ENCODE measurements at regions not wholly inside any gene's neighbourhood (a gene's known extent, or its start where the extent isn't known, plus 50 kb on each side); places are given as distances from the start of the nearest gene placed in this dataset.
"Not testable (repeated sequence)": the region's sequence is repeated elsewhere in the genome, so short reads cannot be mapped to it uniquely, and the experiment has no call there.

DNA sequence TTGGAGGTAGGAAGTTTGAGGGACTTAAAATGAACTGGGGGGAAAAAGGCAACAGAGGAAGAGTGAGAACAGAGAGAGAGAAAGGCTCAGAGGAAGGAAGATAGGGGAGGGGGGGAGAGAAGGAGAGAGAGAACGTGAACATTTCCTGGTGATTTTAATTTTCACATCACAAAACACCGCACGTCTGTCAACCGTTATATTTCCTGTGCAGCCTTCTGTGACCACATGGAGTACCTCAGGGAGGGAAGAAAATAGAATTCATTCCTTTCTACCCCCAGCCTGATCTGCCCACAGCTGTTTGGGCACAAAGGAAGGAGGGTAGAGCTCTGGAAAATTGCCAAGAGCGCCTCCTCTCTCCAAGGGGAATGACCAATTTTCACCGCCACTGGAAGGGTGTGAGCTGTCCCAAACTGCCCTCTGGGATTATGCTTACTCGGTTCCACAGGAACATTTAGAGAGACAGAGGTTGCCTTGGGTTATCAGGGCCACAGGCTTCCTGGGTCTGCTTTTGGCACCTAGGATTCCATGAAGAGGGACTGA is 135.7 kb upstream of the MAMLD1 start:
- Histone ChIP-seq H3K36me3 (ENCODE audit: low read depth) (no peaks in the 10 kb centered on the region), H3K4me1 (ENCODE audit: insufficient read depth) (no peaks in the 10 kb centered on the region), H3F3A (ENCODE audit: insufficient read depth) (no peaks in the 10 kb centered on the region), H3K9ac (no peak overlapping the region), H3K9me2 (ENCODE audit: insufficient read depth) (no peaks in the 10 kb centered on the region), H3K4me2 (ENCODE audit: unreplicated experiment) (no peak overlapping the region), H2AFZ (no peak overlapping the region), H3K27me3 (replicated peaks; ENCODE audit: insufficient read depth) (no peaks in the 10 kb centered on the region), H3K27ac (no peak overlapping the region), H3K79me2 (ENCODE audit: insufficient read depth) (no peaks in the 10 kb centered on the region), H4K20me1 (ENCODE audit: insufficient read depth) (no peaks in the 10 kb centered on the region), H3K4me3 (no peak overlapping the region), H3K9me3 (ENCODE audit: low read depth) (no peaks in the 10 kb centered on the region)
- 67 to 69% methylated on average over 6 to 7 of the region's 7 CpGs for WGBS, 2 experiments (ENCODE audit: low coverage in 1 of 2, low lambda C conversion rate in 2 of 2, missing lambda C conversion rate in 2 of 2)
- no peak for DNase-seq
- TF ChIP-seq EZH2 (IDR thresholded peaks at IDR 0.05; ENCODE audit: insufficient read depth, poor library complexity, severe bottlenecking) = no peak
- TF ChIP-seq EZH2phosphoT487 (IDR thresholded peaks at IDR 0.05; ENCODE audit: insufficient read depth, low read depth) = no peak
- in situ Hi-C loops (cut with MboI) = no loop called here

DNA sequence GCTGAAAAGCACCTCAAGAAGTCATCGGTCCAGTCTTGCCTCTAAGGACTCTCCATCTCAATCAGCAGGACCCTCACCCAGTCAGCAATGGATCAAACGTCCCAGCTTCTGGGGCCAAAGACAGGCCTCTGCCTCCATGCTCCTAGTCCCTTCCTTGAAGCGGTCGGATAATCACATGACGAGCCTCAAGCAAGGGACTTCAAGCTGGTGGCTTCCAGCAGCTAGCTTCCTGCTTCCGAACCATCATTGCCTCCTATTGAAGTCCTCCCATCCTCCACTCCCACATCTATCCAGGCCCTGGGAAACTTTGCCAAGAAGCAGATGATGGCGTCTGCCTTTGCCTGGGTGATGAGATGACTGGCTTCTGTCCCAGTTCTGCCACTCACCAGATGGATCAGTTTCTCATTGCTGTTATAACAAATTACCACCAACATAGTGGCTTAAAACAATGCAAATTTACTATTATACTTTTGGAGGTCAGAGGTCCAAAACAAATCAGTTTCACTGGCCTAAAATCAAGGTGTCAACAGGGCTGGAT is 135.2 kb upstream of the MAMLD1 start:
- H3K4me2 ChIP-seq (ENCODE audit: unreplicated experiment) = no peak overlapping the region
- no peaks in the 10 kb centered on the region for H3K79me2 ChIP-seq (ENCODE audit: insufficient read depth)
- no peaks in the 10 kb centered on the region for H3F3A ChIP-seq (ENCODE audit: insufficient read depth)
- TF ChIP-seq EZH2 (IDR thresholded peaks at IDR 0.05; ENCODE audit: insufficient read depth, poor library complexity, severe bottlenecking) = no peak
- no peak for TF ChIP-seq EZH2phosphoT487 (IDR thresholded peaks at IDR 0.05; ENCODE audit: insufficient read depth, low read depth)
- no peaks in the 10 kb centered on the region for H3K9me3 ChIP-seq (ENCODE audit: low read depth)
- in situ Hi-C loops (cut with MboI) = no loop called here
- no peak for DNase-seq
- no peaks in the 10 kb centered on the region for H3K36me3 ChIP-seq (ENCODE audit: low read depth)
- no peak overlapping the region for H2AFZ ChIP-seq
- no peak overlapping the region for H3K9ac ChIP-seq
- no peaks in the 10 kb centered on the region for H3K4me1 ChIP-seq (ENCODE audit: insufficient read depth)
- H3K9me2 ChIP-seq (ENCODE audit: insufficient read depth) = no peaks in the 10 kb centered on the region
- 72 to 76% methylated on average over 7 of the region's 7 CpGs for WGBS, 2 experiments (ENCODE audit: low coverage in 1 of 2, low lambda C conversion rate in 2 of 2, missing lambda C conversion rate in 2 of 2)
- no peaks in the 10 kb centered on the region for H4K20me1 ChIP-seq (ENCODE audit: insufficient read depth)
- no peak overlapping the region for H3K4me3 ChIP-seq
- no peak overlapping the region for H3K27ac ChIP-seq
- H3K27me3 ChIP-seq (replicated peaks; ENCODE audit: insufficient read depth) = no peaks in the 10 kb centered on the region

DNA sequence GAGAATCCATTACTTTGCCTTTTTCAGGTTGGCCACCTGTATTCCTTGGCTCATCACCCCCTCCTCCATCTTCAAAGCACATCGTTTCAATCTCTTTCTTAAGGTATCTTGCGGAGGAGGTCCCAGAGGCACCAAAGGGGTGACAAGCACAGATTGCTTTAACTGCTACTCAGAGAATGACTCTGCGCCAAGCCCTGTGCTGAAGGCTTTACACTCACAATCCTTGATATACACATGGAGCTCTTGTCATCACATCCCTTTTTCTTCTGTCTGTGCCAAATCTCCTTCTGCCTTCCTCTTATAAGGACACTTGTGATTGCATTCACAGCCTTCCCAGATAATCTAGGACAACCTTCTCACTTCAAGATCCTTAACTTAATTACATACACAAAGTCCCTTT is 134.7 kb upstream of the MAMLD1 start:
- TF ChIP-seq EZH2 (IDR thresholded peaks at IDR 0.05; ENCODE audit: insufficient read depth, poor library complexity, severe bottlenecking) = no peak
- TF ChIP-seq EZH2phosphoT487 (IDR thresholded peaks at IDR 0.05; ENCODE audit: insufficient read depth, low read depth) = no peak
- Histone ChIP-seq H3K4me1 (ENCODE audit: insufficient read depth) (no peaks in the 10 kb centered on the region), H3K9ac (no peak overlapping the region), H3F3A (ENCODE audit: insufficient read depth) (no peaks in the 10 kb centered on the region), H3K79me2 (ENCODE audit: insufficient read depth) (no peaks in the 10 kb centered on the region), H3K27me3 (replicated peaks; ENCODE audit: insufficient read depth) (no peaks in the 10 kb centered on the region), H2AFZ (no peak overlapping the region), H3K4me3 (no peak overlapping the region), H3K9me2 (ENCODE audit: insufficient read depth) (no peaks in the 10 kb centered on the region), H3K27ac (no peak overlapping the region), H3K4me2 (ENCODE audit: unreplicated experiment) (no peak overlapping the region), H3K36me3 (ENCODE audit: low read depth) (no peaks in the 10 kb centered on the region), H4K20me1 (ENCODE audit: insufficient read depth) (no peaks in the 10 kb centered on the region), H3K9me3 (ENCODE audit: low read depth) (no peaks in the 10 kb centered on the region)
- 65 to 72% methylated on average over 3 of the region's 3 CpGs for WGBS, 2 experiments (ENCODE audit: low coverage in 1 of 2, low lambda C conversion rate in 2 of 2, missing lambda C conversion rate in 2 of 2)
- DNase-seq = no peak
- in situ Hi-C loops (cut with MboI) = no loop called here

DNA sequence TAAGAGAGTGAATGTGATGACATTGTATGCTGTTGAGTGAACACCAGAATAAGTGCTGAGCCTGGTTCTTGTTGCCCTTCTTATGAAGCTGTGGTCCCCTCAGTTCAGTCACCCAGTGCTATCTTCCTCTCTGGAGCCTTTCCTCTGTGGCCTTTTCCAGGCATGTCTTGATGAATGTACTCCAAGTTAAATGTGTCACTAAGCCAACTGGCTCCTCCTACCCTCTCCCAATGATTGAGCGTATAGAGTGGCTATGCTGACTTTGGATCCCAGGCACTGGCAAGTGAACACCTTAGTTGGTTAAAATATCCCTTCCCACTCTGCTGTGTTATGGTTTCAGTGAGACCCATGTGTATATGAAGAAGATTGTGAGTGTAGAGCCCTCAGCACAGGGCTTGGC is 134.1 kb upstream of the MAMLD1 start:
- Histone ChIP-seq H3K79me2 (ENCODE audit: insufficient read depth) (no peaks in the 10 kb centered on the region), H3K9me2 (ENCODE audit: insufficient read depth) (no peaks in the 10 kb centered on the region), H3K4me1 (ENCODE audit: insufficient read depth) (no peaks in the 10 kb centered on the region), H2AFZ (no peak overlapping the region), H3K27me3 (replicated peaks; ENCODE audit: insufficient read depth) (no peaks in the 10 kb centered on the region), H3K9me3 (ENCODE audit: low read depth) (no peaks in the 10 kb centered on the region), H3K36me3 (ENCODE audit: low read depth) (no peaks in the 10 kb centered on the region), H3K27ac (no peak overlapping the region), H3K4me3 (no peak overlapping the region), H3F3A (ENCODE audit: insufficient read depth) (no peaks in the 10 kb centered on the region), H3K4me2 (ENCODE audit: unreplicated experiment) (no peak overlapping the region), H3K9ac (no peak overlapping the region), H4K20me1 (ENCODE audit: insufficient read depth) (no peaks in the 10 kb centered on the region)
- WGBS, 2 experiments (ENCODE audit: low coverage in 1 of 2, low lambda C conversion rate in 2 of 2, missing lambda C conversion rate in 2 of 2) = 86 to 100% methylated on average over 1 of the region's 1 CpG
- no peak for DNase-seq
- in situ Hi-C loops (cut with MboI) = no loop called here
- TF ChIP-seq EZH2phosphoT487 (IDR thresholded peaks at IDR 0.05; ENCODE audit: insufficient read depth, low read depth) (no peak), EZH2 (IDR thresholded peaks at IDR 0.05; ENCODE audit: insufficient read depth, poor library complexity, severe bottlenecking) (no peak)

DNA sequence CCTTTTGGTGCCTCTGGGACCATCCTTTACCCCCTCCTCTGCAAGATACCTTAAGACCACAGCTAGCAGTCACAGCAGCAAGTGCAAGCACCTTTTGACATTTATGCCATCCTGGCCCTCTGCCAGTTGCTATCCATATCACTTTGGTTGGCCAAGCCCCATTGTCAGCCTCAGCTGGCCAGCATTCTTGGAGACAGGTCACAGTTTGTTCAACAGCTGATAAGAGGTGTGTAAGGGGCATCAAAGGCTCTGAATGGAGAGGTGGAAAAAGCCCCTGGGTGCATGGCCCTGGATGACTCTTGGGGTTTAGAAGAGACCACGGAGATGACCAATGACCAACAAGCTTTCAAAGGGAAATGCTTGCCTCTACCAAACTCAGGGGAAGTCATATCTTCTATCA is 133.6 kb upstream of the MAMLD1 start:
- no peaks in the 10 kb centered on the region for H3K79me2 ChIP-seq (ENCODE audit: insufficient read depth)
- no peak overlapping the region for H3K27ac ChIP-seq
- H3F3A ChIP-seq (ENCODE audit: insufficient read depth) = no peaks in the 10 kb centered on the region
- WGBS, 2 experiments (ENCODE audit: low coverage in 1 of 2, low lambda C conversion rate in 2 of 2, missing lambda C conversion rate in 2 of 2) = 80 to 88% methylated on average over 1 of the region's 1 CpG
- H3K36me3 ChIP-seq (ENCODE audit: low read depth) = no peaks in the 10 kb centered on the region
- no peaks in the 10 kb centered on the region for H3K27me3 ChIP-seq (replicated peaks; ENCODE audit: insufficient read depth)
- no peak overlapping the region for H3K4me3 ChIP-seq
- H3K9me2 ChIP-seq (ENCODE audit: insufficient read depth) = no peaks in the 10 kb centered on the region
- H4K20me1 ChIP-seq (ENCODE audit: insufficient read depth) = no peaks in the 10 kb centered on the region
- H3K4me2 ChIP-seq (ENCODE audit: unreplicated experiment) = no peak overlapping the region
- H2AFZ ChIP-seq = no peak overlapping the region
- TF ChIP-seq EZH2phosphoT487 (IDR thresholded peaks at IDR 0.05; ENCODE audit: insufficient read depth, low read depth) (no peak), EZH2 (IDR thresholded peaks at IDR 0.05; ENCODE audit: insufficient read depth, poor library complexity, severe bottlenecking) (no peak)
- DNase-seq = no peak
- no peak overlapping the region for H3K9ac ChIP-seq
- H3K4me1 ChIP-seq (ENCODE audit: insufficient read depth) = no peaks in the 10 kb centered on the region
- in situ Hi-C loops (cut with MboI) = no loop called here
- no peaks in the 10 kb centered on the region for H3K9me3 ChIP-seq (ENCODE audit: low read depth)

DNA sequence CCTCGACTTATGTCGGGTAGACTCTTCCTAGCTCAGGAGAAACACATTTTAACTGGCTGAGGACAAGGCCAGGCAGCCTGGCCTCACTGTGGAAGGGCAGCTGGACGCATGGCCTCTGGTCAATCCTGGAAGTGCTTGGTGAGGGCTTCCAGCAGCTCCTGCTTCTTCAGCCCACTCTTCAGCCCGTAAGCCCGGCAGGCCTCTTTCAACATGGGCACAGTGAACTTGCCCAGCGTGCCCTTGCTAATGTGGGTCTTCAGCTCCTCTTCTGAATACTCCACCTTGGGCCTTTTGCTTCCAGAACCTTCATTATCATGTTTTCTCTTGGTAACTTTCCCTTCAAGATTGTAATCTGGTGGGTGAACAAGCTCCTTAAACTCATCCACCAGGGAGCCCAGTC is 132.2 kb upstream of the MAMLD1 start:
- H3K27me3 ChIP-seq (replicated peaks; ENCODE audit: insufficient read depth); H2AFZ ChIP-seq; H3K4me2 ChIP-seq (ENCODE audit: unreplicated experiment); H3F3A ChIP-seq (ENCODE audit: insufficient read depth); DNase-seq; H3K27ac ChIP-seq; H4K20me1 ChIP-seq (ENCODE audit: insufficient read depth); H3K36me3 ChIP-seq (ENCODE audit: low read depth); H3K4me1 ChIP-seq (ENCODE audit: insufficient read depth); H3K4me3 ChIP-seq; in situ Hi-C loops (cut with MboI); H3K9me3 ChIP-seq (ENCODE audit: low read depth); H3K9ac ChIP-seq; H3K79me2 ChIP-seq (ENCODE audit: insufficient read depth); H3K9me2 ChIP-seq (ENCODE audit: insufficient read depth): not testable (repeated sequence)
- 59 to 76% methylated on average over 4 to 6 of the region's 6 CpGs for WGBS, 2 experiments (ENCODE audit: low coverage in 1 of 2, low lambda C conversion rate in 2 of 2, missing lambda C conversion rate in 2 of 2)

DNA sequence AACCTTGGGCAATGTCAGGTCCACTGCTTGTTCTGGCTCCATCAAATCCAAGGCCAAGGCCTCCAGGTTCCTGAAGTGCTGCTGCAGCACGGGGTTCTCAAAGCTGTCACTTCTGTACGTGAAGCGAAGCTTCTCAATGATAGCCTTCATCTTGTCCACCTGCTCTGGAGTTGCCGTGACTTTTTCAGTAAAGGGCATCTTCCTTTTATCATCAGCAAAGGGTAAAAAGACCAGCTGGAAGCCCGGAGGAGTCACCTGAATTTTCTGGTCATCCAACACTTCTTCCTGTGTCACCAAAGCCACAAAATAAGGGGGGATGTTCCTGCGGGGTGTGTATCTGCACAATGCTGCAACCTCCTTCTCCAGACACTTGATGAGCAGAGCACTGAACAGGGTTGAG is 131.7 kb upstream of the MAMLD1 start:
- H4K20me1 ChIP-seq (ENCODE audit: insufficient read depth); H3K4me2 ChIP-seq (ENCODE audit: unreplicated experiment); H3K9me2 ChIP-seq (ENCODE audit: insufficient read depth); H3K27me3 ChIP-seq (replicated peaks; ENCODE audit: insufficient read depth); H3K36me3 ChIP-seq (ENCODE audit: low read depth); H3F3A ChIP-seq (ENCODE audit: insufficient read depth); H3K79me2 ChIP-seq (ENCODE audit: insufficient read depth); H3K9me3 ChIP-seq (ENCODE audit: low read depth); H3K27ac ChIP-seq; H3K4me3 ChIP-seq; H3K4me1 ChIP-seq (ENCODE audit: insufficient read depth); DNase-seq; H3K9ac ChIP-seq; in situ Hi-C loops (cut with MboI); H2AFZ ChIP-seq: not testable (repeated sequence)
- 86 to 90% methylated on average over 6 of the region's 6 CpGs for WGBS, 2 experiments (ENCODE audit: low coverage in 1 of 2, low lambda C conversion rate in 2 of 2, missing lambda C conversion rate in 2 of 2)
